Activated B cell treated with CpG ODN at 0.5 μM for 24 hours (primary cell): ENCODE measurements at regions not wholly inside any gene's neighbourhood (a gene's known extent, or its start where the extent isn't known, plus 50 kb on each side); places are given as distances from the start of the nearest gene placed in this dataset.

Experiments used
- ATAC-seq: fragments of 200-7000 bp; cut with Tn5 transposase; one replicate; pipeline ENCODE4 v1.10.0; 2021; ENCODE audit warnings: low read depth, mild to moderate bottlenecking, moderate library complexity
- CTCF ChIA-PET: fragments of 350-600 bp; sonication (Branson Sonifier 250); formaldehyde crosslinking; loops from one replicate; lab custom pipeline; 2021; ENCODE audit warnings: antibody characterized with exemption; lab: Charles Lee
- POLR2A ChIA-PET: fragments of 350-600 bp; sonication (Branson Sonifier 250); formaldehyde crosslinking; loops from one replicate; lab custom pipeline; 2021; ENCODE audit warnings: antibody characterized with exemption; lab: Charles Lee
- DNase-seq: peaks from one replicate; pipeline ENCODE4 v3.0.0; 2022
- H3K27ac Mint-ChIP-seq: one replicate; pipeline ENCODE4 v1.8.0; 2020; ENCODE audit warnings: mixed read lengths
- H3K27me3 Mint-ChIP-seq: one replicate; pipeline ENCODE4 v1.8.0; 2021; ENCODE audit warnings: mixed read lengths
- H3K36me3 Mint-ChIP-seq: one replicate; pipeline ENCODE4 v1.8.0; 2021; ENCODE audit warnings: low read depth, mixed read lengths
- H3K4me1 Mint-ChIP-seq: one replicate; pipeline ENCODE4 v1.8.0; 2021; ENCODE audit warnings: mixed read lengths
- H3K4me3 Mint-ChIP-seq: one replicate; pipeline ENCODE4 v1.8.0; 2020; ENCODE audit warnings: mild to moderate bottlenecking, mixed read lengths
- H3K9me3 Mint-ChIP-seq: one replicate; pipeline ENCODE4 v1.8.0; 2020; ENCODE audit warnings: mixed read lengths
- intact Hi-C: fragments of 100-400 bp; cut with micrococcal nuclease; formaldehyde crosslinking; loops from one replicate; pipeline ENCODE4 v1.15.1; 2024
- TF ChIP-seq, protein P1 (sequence below): fragments of 200-600 bp; IDR thresholded peaks from one replicate; pipeline ENCODE4 v1.8.0; 2022; ENCODE audit warnings: antibody characterized with exemption, mild to moderate bottlenecking

DNA sequence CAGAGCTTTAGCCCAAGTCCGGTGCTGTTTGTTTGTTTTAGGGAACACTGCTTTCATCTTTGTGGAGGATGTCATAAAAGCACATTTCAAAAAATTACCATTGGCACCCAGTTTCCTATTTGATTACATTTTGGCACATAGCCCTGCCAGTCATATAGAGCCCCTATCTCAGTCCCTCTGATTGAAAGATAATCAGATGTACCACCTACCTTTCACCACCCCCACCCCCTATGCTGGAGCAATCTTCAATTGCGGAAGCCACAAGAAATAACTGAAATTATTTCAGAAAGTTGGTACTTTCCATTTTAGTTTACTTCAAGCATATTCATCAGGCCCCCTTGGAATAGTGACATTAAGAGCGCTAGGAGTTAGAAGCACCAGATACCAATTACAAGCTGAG, 136.7 kb upstream of the RPL34 start:
- H3K27me3 Mint-ChIP-seq: no peaks in the 10 kb centered on the region
- CTCF ChIA-PET: no interaction called here
- POLR2A ChIA-PET: no interaction called here
- TF ChIP-seq, protein P1, sequence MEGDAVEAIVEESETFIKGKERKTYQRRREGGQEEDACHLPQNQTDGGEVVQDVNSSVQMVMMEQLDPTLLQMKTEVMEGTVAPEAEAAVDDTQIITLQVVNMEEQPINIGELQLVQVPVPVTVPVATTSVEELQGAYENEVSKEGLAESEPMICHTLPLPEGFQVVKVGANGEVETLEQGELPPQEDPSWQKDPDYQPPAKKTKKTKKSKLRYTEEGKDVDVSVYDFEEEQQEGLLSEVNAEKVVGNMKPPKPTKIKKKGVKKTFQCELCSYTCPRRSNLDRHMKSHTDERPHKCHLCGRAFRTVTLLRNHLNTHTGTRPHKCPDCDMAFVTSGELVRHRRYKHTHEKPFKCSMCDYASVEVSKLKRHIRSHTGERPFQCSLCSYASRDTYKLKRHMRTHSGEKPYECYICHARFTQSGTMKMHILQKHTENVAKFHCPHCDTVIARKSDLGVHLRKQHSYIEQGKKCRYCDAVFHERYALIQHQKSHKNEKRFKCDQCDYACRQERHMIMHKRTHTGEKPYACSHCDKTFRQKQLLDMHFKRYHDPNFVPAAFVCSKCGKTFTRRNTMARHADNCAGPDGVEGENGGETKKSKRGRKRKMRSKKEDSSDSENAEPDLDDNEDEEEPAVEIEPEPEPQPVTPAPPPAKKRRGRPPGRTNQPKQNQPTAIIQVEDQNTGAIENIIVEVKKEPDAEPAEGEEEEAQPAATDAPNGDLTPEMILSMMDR: no peak
- DNase-seq: no peak
- no peaks in the 10 kb centered on the region for H3K9me3 Mint-ChIP-seq
- no peak overlapping the region for H3K4me3 Mint-ChIP-seq
- intact Hi-C loops: no loop called here
- ATAC-seq: no peak
- H3K27ac Mint-ChIP-seq: no peak overlapping the region
- H3K36me3 Mint-ChIP-seq: no peaks in the 10 kb centered on the region
- H3K4me1 Mint-ChIP-seq: no peaks in the 10 kb centered on the region

DNA sequence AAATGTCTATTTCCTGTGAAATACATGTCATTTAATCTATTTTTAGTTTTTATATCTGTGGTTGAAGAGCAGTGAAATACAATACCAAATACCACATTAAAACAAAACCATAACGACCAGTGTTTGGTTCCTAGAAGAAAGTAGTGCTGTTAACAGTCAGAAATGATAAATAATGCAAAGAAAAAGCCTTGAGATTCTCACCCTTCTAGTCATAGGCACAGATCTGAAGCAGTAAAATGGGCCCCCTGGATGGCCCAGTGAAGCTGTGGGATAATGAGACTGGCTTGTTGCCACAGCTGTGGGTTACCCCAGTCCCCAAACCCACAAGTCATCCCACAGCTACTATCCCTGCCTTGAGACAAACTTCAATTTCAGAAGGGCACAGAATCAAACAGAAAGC, 137.3 kb upstream of the RPL34 start:
- Mint-ChIP-seq H3K9me3 (no peaks in the 10 kb centered on the region), H3K27me3 (no peaks in the 10 kb centered on the region), H3K4me1 (no peaks in the 10 kb centered on the region), H3K36me3 (no peaks in the 10 kb centered on the region), H3K27ac (no peak overlapping the region), H3K4me3 (no peak overlapping the region)
- CTCF ChIA-PET: no interaction called here
- intact Hi-C loops: no loop called here
- POLR2A ChIA-PET: no interaction called here
- ATAC-seq (no peak), DNase-seq (no peak)
- TF ChIP-seq, protein P1: no peak

DNA sequence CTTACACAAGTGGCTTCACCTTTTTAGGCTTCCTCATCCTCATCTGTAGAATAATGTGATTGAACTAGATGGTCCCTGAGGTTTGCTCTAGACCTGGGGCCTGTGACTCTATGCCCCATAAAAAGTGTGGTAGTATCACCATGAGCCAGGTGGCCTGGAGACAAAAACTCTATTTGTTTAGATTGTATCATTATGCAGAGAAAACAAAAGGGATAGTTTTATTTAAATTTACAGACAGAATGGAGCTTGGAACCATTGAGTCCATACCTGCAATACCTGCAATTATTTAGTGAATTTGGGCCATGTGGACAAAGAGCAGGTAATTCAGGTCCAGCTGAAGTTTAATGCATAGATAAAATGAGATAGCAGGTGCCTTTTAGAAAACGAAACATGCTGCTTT, 139.5 kb upstream of the RPL34 start:
- intact Hi-C loops: no loop called here
- TF ChIP-seq, protein P1: no peak
- no peaks in the 10 kb centered on the region for H3K36me3 Mint-ChIP-seq
- POLR2A ChIA-PET: no interaction called here
- ATAC-seq (no peak), DNase-seq (no peak)
- no peak overlapping the region for H3K4me3 Mint-ChIP-seq
- H3K27me3 Mint-ChIP-seq: no peaks in the 10 kb centered on the region
- CTCF ChIA-PET: no interaction called here
- no peaks in the 10 kb centered on the region for H3K4me1 Mint-ChIP-seq
- no peak overlapping the region for H3K27ac Mint-ChIP-seq
- H3K9me3 Mint-ChIP-seq: no peaks in the 10 kb centered on the region

GRCh38 chr4:108477527-108478108, 142.8 kb upstream of the RPL34 start:
- TF ChIP-seq, protein P1: no peak

DNA sequence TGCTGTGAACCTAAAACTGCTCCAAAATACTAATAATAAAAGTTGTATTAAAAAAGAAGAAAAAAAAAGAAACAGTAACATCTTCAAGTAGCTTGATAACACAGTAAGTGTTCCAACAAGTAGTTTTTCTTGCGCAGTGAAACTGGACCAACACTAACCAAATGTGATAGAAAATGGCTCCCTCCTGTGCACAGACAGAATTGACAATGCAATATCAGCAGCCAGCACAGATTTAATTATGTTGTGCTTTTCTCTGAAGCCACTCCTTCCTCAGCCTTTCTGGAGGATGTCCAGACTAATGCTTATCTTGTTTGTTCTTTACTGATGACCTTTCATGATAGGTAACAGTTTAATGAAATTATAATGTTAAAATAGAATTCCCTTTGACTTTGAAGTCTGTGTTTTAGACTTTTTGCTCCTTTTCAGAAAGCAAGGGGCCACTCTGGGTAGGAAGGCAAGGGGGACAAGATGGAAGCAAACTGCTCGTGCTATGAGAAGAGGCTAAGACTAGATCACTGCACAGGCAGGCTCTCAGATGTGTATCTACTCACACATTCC, 147.1 kb upstream of the RPL34 start:
- TF ChIP-seq, protein P1: no peak
- ATAC-seq: no peak
- no peak for DNase-seq
- intact Hi-C loops: no loop called here
- Mint-ChIP-seq H3K36me3 (no peaks in the 10 kb centered on the region), H3K4me3 (no peak overlapping the region), H3K4me1 (no peaks in the 10 kb centered on the region), H3K27ac (no peak overlapping the region), H3K9me3 (no peaks in the 10 kb centered on the region), H3K27me3 (no peaks in the 10 kb centered on the region)
- CTCF ChIA-PET: no interaction called here
- POLR2A ChIA-PET: no interaction called here

More at GRCh38 chr4:108477527-108478108, 142.8 kb upstream of the RPL34 start:
- no peaks in the 10 kb centered on the region for H3K9me3 Mint-ChIP-seq
- H3K4me3 Mint-ChIP-seq: no peak overlapping the region
- H3K4me1 Mint-ChIP-seq: no peaks in the 10 kb centered on the region
- ChIA-PET CTCF (no interaction called here), POLR2A (no interaction called here)
- no peak for ATAC-seq
- H3K36me3 Mint-ChIP-seq: no peaks in the 10 kb centered on the region
- DNase-seq: no peak
- intact Hi-C loops: no loop called here
- no peak overlapping the region for H3K27ac Mint-ChIP-seq
- H3K27me3 Mint-ChIP-seq: no peaks in the 10 kb centered on the region
